ENCODE measurements at regions not wholly inside any gene's neighbourhood (a gene's known extent, or its start where the extent isn't known, plus 50 kb on each side); places are given as distances from the start of the nearest gene placed in this dataset.
"Not testable (repeated sequence)": the region's sequence is repeated elsewhere in the genome, so short reads cannot be mapped to it uniquely, and the experiment has no call there.

DNA sequence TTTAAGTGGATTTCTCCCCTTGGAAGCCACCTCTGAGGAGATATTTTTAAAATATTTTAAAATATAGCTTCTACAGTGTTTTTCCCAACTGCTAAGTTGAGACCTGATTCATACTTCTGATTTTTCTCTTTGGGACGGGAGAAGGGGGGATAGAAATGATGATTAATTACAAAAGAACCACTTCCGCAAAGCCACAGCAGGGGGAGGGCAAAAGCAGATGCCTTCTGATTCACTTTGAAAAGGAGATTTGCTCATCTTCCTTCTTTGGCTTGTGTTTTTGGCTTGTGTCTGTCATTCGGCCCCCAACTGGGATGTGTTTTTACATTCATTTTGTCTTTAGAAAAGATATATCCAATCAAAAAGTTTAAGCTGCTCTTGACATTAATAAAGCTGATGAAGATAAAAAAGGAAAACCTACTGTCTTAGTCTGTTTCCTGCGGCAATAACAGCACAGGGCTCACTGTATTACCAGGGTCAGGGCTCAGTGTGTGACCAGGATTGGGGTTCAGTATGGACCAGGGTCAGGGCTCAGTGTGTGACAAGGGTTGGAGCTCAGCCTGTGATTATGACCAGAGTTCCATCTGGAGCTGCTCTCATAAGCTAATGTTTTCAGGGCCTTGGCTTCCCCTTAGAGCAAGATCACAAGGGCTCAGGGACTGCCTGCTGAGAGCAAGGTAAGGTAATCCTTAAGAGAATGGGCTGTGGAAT is 223.2 kb downstream of the MTHFS start:
- no peak for DNase-seq

GRCh38 chr15:79674124-79674465 is 222.7 kb downstream of the MTHFS start:
- DNase-seq, result no peak

GRCh38 chr15:79675982-79676381 is 220.8 kb downstream of the MTHFS start:
- no peak for DNase-seq

DNA sequence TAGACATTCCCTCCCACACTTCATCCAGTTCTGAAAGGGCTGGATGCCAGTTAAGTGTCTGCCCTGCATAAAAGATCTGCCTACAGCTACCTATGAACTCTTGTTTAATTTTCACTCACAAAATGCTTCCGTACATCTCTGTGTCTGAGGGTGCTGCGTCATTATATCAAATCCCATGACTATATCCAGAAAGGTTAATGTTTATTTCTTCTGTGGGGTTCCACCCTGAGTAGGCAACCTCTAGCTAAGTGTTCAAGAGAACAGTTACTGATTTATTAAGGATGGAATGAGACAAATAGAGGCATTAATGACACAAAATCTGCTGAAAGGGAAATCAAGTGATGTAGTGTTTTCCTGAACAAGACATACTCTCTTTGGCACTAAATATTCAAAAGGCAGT is 220.2 kb downstream of the MTHFS start:
- no peak for DNase-seq

- no peak for DNase-seq
Measured at GRCh38 chr15:79677241-79677640, 219.6 kb downstream of the MTHFS start.

DNA sequence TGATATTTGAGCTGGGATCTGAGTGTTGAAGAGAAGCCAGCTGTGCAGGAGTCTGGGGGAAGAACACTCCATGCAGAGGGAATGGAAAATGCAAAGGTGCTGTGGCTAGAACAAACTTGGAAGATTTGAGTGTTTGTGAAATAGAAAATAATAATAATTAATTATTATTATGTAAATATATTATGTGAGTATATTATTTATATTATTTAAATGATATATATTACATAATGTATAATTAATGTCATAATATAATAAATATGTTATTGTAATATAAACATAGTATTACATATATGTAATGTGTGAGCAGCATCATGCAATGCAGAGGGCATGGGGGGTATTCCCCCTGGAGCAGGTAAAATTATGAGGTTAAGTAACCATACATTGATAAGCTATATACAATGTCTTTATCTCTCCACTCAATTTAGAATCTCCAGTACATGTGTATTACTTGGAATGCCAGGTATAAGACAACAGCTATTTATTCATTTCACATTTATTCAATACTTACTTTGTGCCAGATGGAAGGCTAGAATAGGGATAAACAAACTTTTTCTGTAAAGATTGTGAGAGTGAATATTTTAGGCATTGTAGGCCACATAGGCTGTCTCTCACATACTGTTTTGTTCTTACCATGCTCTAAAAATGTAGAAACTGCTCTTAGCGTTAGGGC is 218.6 kb downstream of the MTHFS start:
- no peak for DNase-seq

DNA sequence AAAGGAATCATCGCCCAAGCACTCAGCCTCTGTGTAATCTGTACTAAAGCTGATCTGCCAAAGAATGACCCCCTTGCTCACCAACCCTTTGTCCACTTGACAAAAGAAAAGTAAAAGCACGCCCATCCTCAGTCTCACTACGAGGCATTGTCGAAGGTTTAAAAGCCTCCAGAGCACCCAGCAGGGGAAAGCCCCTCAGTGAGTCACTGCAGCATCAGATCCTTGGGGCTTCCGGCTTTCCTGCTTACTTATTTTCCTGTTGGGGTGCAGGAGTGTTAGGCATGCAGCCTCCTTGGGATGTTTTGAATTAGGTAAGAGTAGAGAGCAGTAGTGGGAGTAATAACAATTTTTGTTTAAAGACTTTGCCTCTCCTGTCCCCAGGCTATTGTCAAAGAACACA is 216.1 kb downstream of the MTHFS start:
- DNase-seq, result no peak

GRCh38 chr15:79682285-79682684 is 214.5 kb downstream of the MTHFS start:
- no peak for DNase-seq

DNA sequence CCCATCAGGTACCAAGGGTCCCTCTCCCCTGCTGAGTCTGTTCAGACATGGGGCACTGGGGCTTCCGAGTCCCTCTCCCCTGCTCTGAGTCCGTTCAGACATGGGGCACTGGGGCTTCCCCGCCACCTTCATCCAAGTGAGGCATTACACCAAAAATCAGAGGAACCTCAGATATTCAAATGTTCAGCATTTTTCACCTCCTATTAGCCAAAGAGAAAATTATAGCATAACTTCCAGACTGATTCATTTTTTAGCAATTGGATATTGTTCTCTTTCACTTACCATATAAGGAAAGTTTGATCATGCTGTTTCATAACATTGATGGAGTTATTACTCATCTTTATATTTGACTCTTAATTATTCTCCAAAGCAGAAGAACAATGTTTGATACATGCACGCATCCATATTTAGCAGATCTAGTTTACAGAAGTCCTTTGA is 213.9 kb downstream of the MTHFS start:
- DNase-seq, result no peak

DNA sequence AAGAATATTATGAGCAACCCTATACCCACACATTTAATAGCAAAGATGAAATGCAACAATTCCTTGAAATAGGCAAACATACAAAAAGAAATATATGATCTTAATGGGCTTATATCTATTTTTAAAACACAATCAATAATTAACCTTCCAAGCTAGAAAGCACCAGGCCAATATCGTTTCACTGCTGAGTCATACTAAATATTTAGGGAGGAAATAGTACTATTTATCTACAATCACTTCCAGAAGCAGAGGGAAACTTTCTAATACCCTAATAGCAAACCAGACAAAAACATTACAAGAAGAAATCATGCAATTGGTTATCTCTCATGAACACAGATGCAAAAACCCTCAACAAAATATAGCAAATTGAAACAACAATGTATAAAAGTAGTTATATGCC is 207.8 kb downstream of the MTHFS start:
- DNase-seq, result no peak

DNA sequence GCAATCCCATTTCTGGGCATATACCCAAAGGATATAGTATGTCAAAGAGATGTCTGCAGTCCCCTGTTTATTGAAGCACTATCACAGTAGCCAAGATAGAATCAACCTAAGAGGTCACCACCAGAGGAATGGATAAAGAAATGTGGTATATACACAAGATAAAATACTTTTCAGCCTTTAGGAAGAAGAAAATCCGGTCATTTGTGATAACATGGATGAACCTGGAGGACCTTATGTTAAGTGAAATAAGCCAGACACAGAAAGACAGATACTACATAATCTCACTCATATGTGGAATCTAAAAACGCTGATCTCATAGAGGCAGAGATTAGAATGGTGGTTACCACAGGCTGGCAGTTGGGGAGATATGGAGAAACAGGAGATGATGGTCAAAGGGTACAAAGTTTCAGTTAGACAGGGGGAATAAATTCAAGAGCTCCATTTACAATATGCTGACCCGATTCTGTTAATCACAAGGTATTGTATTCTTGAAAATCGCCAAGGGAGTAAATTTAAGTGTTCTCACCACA is 195.8 kb downstream of the MTHFS start:
- no peak for DNase-seq

GRCh38 chr15:79702621-79703020 is 194.2 kb downstream of the MTHFS start:
- DNase-seq, result no peak

DNA sequence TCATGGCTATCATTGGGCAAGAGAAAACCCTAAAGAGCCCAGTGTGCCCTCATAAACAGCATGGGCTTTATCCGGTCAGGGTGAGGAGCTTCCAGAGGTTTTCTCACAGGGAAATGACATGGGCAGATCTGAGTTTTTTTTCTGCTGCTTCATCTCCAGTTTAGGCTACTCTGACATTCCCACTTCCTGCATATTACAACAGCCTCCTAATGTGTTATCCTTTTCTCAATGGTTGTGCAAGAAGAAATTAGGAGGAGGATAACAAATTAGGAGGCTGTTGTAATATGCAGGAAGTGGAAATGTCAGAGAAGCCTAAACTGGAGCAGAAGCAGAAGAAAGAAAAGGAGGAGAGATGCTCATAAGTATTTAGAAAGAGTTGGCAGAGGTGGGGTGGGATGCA is 175.6 kb downstream of the MTHFS start:
- no peak for DNase-seq

- DNase-seq, result no peak
Measured at GRCh38 chr15:79724312-79724711, 172.5 kb downstream of the MTHFS start.

GRCh38 chr15:79724804-79725203 is 172.0 kb downstream of the MTHFS start:
- no peak for DNase-seq

DNA sequence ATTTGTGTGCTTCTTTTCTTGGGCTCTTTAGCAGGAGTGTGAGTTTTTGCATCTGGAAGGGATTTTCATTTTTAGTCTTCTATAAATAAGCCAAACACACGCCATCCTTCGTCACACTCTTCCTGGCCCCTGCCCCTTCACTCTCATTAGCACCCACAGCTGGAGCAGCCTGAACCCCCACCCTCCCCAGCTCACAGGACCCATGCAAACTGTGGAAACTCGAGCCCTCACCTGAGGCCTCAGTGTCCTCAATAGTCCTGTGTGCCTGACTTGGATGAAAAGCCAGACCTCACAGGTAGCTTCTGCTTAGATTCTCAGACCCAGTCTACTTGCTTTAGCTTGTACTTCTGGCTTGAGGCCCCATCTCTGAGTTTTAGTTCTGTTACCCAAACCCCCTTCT is 167.9 kb downstream of the MTHFS start:
- DNase-seq, result no peak

GRCh38 chr15:79736435-79737000 is 160.3 kb downstream of the MTHFS start:
- DNase-seq, result no peak

DNA sequence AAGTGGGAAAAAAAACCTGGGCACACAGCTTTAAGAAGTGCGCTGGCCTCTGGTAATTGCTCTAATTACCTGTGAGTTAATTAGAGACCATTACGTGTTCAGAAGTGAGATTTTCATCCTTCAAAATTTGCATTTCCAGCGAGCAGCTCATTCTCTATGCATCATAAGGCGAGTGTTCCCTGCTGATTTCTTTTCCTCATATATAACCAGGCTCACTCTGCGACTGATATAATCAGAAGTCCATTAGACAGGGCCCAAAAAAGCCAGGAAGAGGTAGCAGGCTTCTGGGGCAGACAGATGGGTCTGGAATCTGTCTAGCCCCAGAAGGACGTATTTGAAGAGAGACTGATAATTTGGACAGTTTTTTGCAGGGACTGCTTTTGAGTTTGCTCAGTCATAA is 158.7 kb downstream of the MTHFS start:
- no peak for DNase-seq

DNA sequence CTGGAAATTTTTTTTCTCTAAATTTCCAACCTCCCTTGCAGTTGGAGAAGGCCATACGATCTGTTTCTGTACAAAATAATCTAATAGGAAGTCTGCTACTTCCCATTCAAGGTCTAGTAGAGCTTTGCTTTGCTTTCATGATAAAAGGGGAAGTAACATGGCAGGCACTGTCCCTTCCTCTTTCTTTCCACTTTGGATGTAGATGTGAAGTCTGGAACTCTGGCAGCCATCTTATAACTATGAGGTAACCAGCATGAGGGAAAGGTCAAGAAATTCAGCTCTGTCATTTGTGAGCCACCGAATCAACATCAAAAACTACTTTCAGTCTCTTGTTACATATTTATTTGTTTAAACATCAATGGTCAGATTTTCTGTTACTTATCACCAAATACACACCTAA is 156.3 kb downstream of the MTHFS start:
- no peak for DNase-seq

- DNase-seq, result no peak
Measured at GRCh38 chr15:79743032-79743431, 153.8 kb downstream of the MTHFS start.

GRCh38 chr15:79744485-79744884 is 152.3 kb downstream of the MTHFS start:
- not testable (repeated sequence) for DNase-seq

- no peak for DNase-seq
Measured at GRCh38 chr15:79756365-79756764, 140.4 kb downstream of the MTHFS start.

- no peak for DNase-seq
Measured at GRCh38 chr15:79765081-79765480, 131.7 kb downstream of the MTHFS start.

GRCh38 chr15:79769069-79769481 is 127.7 kb downstream of the MTHFS start:
- no peak for DNase-seq
